Heart right ventricle (tissue), 16 donors: ENCODE measurements at regions not wholly inside any gene's neighbourhood (a gene's known extent, or its start where the extent isn't known, plus 50 kb on each side); places are given as distances from the start of the nearest gene placed in this dataset.

Experiments
- ATAC-seq, 8 donors: fragments of 200-7000 bp; cut with Tn5 transposase; one replicate each; pipeline ENCODE4 v1.9.1; 2020; ENCODE audit warnings: mild to moderate bottlenecking in 8 of 8, moderate library complexity in 8 of 8, moderate number of reproducible peaks in 1 of 8
- DNase-seq, 2 donors: peaks; one replicate each; pipeline ENCODE4 v3.0.0-alpha.2; 2020
- H3K27ac ChIP-seq, 10 donors: fragments of 200-600 bp; sonication (generic) in 2 of 10; one replicate each; pipeline versions ENCODE4 v1.5.0 to v1.8.0; 2020 to 2022; ENCODE audit warnings: mild to moderate bottlenecking in 3 of 10
- H3K27me3 ChIP-seq, 7 donors: fragments of 200-600 bp; one replicate each; pipeline ENCODE4 v1.8.0; 2021 to 2022; ENCODE audit warnings: mild to moderate bottlenecking in 2 of 7
- H3K36me3 ChIP-seq, 9 donors: fragments of 200-600 bp; sonication (generic) in 1 of 9; one replicate each; pipeline versions ENCODE4 v1.5.0 to v1.8.0; 2020 to 2022; ENCODE audit warnings: mild to moderate bottlenecking in 2 of 9
- H3K4me1 ChIP-seq, 9 donors: fragments of 200-600 bp; sonication (generic) in 1 of 9; one replicate each; pipeline versions ENCODE4 v1.5.0 to v1.8.0; 2020 to 2022; ENCODE audit warnings: mild to moderate bottlenecking in 4 of 9
- H3K4me3 ChIP-seq, 10 donors: fragments of 200-600 bp; sonication (generic) in 2 of 10; one replicate each; pipeline versions ENCODE4 v1.5.0 to v1.8.0; 2020 to 2022; ENCODE audit warnings: mild to moderate bottlenecking in 7 of 10, moderate library complexity in 2 of 10
- H3K9me3 ChIP-seq, 11 donors: fragments of 200-600 bp in 10 of 11; sonication (generic) in 2 of 11; one replicate each; pipeline versions ENCODE4 v1.5.0 to v1.8.0; 2013 to 2022; ENCODE audit warnings: mild to moderate bottlenecking in 2 of 11, control low read depth in 1 of 11, moderate library complexity in 1 of 11
- WGBS, 2 donors: extraction: QIAGEN DNeasy Blood & Tissue Kit; methylation state at CpG; one replicate each; pipeline ENCODE4 v1.1.7; 2013; ENCODE audit warnings: inconsistent platforms in 1 of 2; 5-methylcytosine and 5-hydroxymethylcytosine counted together
- intact Hi-C, 10 donors: fragments of 100-400 bp; cut with DNase I; formaldehyde crosslinking; loops; one replicate each; pipeline versions ENCODE4 v1.11.1 to v1.14.2; 2022
- TF ChIP-seq, protein P1 (sequence below), 9 donors: fragments of 200-600 bp; sonication (generic) in 2 of 9; IDR thresholded peaks; one replicate each; pipeline versions ENCODE4 v1.5.0 to v1.8.0; 2021 to 2022; ENCODE audit warnings: antibody characterized with exemption in 9 of 9, mild to moderate bottlenecking in 5 of 9, moderate library complexity in 1 of 9
- donor health status: Arrhythmogenic right ventricular cardiomyopathy.
- donor health status: ischemic (EF 13 %, LVEDD 7.1; RV severe dilation, severe dysfunction).
- donor health status: healthy with polysubstance abuse.
- donor health status: DM: no; HTN: yes; CAD: no.
- donor health status: DM: no; HTN: no; CAD: no.
- donor health status: ischemic (EF 25% LVEDD 6.9; RV normal size, moderate dysfunction).
- donor health status: ischemic (EF 25% LVEDD 5.7; RV mildly dilated, moderate dysfunction).
- donor health status: healthy.
- donor health status: DM: yes; HTN: yes; CAD: no.
- donor health status: Ischemic cardiomyopathy.
- donor health status: ischemic (EF 35%, LVEDD 5.7; RV mildly dilated, moderate dysfunction).
- donor health status: nonischemic (EF 11% LVEDD 7.7; RV severe dilation, severe dysfunction).
- donor health status: DM: yes; HTN: yes; CAD: no.
- donor health status: PGD.
- donor health status: ischemic (EF 29% LVEDD 5.4; RV normal size, mild dysfunction).
- donor health status: nonischemic (EF 23%, LVEDD 6.1; RV moderate dilation, normal function).

DNA sequence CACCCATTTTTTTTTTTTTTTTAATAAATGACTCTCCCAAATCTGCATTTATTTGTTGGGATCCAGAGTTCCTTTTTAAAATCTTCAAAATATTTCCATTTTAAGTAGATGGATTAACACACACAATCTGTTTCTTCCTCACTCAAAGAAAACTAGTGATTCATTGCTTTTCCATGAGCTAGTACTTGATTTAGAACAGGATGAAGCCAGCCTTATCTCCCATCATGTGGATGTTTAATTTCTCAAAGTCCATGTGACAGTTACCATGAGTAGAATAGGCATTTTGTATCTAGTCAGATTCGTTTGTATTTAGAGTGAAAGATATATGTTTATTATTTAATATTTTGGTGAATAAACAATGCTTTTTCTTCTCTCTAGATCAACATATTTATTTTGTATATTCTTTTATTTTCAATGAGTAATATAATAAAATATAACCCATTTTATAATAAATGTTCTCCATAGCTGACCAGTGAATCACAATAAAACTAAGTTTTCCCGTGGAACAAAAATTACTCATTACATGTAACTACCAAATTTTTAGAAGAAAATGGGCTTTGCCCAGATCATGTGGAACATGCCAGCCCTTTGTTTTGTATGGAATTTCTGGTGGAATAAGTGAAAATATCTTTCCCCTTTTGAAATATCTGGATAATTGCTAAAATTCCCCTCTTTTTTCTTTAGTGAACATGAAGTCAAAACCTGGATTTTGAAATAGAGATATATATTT is 54.9 kb upstream of the RPS23 start:
- ATAC-seq (peak in 3 of 8 donors; percentile 33 to 36 (median 35)), DNase-seq (no peak)
- TF ChIP-seq, protein P1, sequence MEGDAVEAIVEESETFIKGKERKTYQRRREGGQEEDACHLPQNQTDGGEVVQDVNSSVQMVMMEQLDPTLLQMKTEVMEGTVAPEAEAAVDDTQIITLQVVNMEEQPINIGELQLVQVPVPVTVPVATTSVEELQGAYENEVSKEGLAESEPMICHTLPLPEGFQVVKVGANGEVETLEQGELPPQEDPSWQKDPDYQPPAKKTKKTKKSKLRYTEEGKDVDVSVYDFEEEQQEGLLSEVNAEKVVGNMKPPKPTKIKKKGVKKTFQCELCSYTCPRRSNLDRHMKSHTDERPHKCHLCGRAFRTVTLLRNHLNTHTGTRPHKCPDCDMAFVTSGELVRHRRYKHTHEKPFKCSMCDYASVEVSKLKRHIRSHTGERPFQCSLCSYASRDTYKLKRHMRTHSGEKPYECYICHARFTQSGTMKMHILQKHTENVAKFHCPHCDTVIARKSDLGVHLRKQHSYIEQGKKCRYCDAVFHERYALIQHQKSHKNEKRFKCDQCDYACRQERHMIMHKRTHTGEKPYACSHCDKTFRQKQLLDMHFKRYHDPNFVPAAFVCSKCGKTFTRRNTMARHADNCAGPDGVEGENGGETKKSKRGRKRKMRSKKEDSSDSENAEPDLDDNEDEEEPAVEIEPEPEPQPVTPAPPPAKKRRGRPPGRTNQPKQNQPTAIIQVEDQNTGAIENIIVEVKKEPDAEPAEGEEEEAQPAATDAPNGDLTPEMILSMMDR (IDR thresholded peaks at IDR 0.05) = no peak
- intact Hi-C loops = no loop called here
- H3K9me3 ChIP-seq = no peaks in the 10 kb centered on the region
- H3K4me3 ChIP-seq = no peak overlapping the region
- WGBS, 2 donors = 52 to 60% methylated on average over 2 of the region's 2 CpGs
- peak overlapping the region in 7 of 10 donors; percentile 11 to 84 (median 51) for H3K27ac ChIP-seq
- no peaks in the 10 kb centered on the region for H3K27me3 ChIP-seq
- H3K4me1 ChIP-seq = peaks cover 0 to 53% (median 31%) of the 10 kb centered on the region in 9 donors
- no peaks in the 10 kb centered on the region for H3K36me3 ChIP-seq

DNA sequence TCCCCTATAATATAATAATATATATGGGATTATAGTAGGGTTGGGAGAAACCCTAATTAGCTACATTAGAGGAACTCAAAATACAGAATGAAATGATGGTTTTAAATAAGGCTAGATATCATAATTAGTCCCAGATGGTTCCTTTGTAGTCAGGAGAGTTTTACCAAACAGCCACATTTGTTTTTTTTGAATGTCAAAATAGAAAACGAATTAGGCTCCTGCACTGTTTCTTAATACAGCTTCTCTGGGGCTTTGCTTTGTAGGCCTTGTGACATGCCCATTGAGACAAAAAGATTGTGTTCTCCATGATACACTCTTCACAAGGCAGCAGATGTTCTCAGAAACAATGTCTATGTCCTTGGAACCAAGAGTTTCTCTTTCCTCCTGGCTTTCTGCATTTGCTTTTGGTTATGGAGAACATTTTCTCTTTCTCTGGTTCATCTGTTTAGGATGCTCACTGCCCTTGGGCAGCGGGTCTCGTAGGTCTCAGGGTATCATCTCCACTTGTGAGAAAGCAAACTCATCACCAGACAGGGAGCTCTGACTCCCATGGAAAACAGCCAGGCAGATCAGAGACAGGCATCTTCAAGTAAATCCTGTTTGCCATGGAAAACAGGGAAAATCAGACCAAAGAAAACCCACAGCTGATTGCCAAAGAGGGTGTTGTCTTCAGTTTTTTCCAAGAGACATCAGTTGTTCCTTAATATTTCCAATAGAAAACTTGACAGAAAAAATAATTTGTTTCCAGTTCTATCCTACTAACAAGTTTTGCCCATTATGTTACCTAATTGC is 54.1 kb upstream of the RPS23 start:
- no peak overlapping the region for H3K4me3 ChIP-seq
- WGBS, 2 donors = 72 to 75% methylated on average over 3 of the region's 3 CpGs
- H3K36me3 ChIP-seq = no peaks in the 10 kb centered on the region
- TF ChIP-seq, protein P1 (IDR thresholded peaks at IDR 0.05) = no peak
- H3K27me3 ChIP-seq = no peaks in the 10 kb centered on the region
- peaks cover 0 to 53% (median 31%) of the 10 kb centered on the region in 9 donors for H3K4me1 ChIP-seq
- H3K9me3 ChIP-seq = no peaks in the 10 kb centered on the region
- intact Hi-C loops = no loop called here
- DNase-seq (no peak), ATAC-seq (peak in 3 of 8 donors; percentile 5 to 43 (median 17))
- H3K27ac ChIP-seq = peak overlapping the region in 7 of 10 donors; percentile 11 to 84 (median 51)

DNA sequence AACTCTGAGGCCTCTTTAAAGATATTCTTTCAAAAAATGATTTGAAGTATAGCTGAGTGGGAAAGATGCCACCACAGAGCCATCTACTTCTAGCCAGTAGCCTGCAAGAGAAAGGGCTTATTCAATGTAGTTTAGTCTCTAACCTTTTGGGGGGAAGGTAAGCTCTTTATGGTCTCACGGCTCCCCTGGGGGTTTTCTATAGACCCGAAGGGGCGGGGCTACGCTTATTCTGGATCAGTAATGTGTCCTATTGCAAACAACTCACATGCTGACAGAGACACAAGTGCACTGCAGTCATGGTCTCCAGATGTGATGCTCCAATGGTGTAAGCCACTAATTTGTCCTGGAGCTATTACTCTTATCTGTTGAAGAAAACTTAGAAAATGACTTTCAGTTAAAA is 53.4 kb upstream of the RPS23 start:
- DNase-seq (no peak), ATAC-seq (no peak)
- no peaks in the 10 kb centered on the region for H3K36me3 ChIP-seq
- WGBS, 2 donors = 93 to 97% methylated on average over 4 of the region's 4 CpGs
- no peaks in the 10 kb centered on the region for H3K9me3 ChIP-seq
- no peaks in the 10 kb centered on the region for H3K27me3 ChIP-seq
- H3K27ac ChIP-seq = peak overlapping the region in 4 of 10 donors; percentile 48 to 84 (median 53)
- H3K4me1 ChIP-seq = peaks cover 0 to 53% (median 31%) of the 10 kb centered on the region in 9 donors
- TF ChIP-seq, protein P1 (IDR thresholded peaks at IDR 0.05) = no peak
- intact Hi-C loops = no loop called here
- no peak overlapping the region for H3K4me3 ChIP-seq

DNA sequence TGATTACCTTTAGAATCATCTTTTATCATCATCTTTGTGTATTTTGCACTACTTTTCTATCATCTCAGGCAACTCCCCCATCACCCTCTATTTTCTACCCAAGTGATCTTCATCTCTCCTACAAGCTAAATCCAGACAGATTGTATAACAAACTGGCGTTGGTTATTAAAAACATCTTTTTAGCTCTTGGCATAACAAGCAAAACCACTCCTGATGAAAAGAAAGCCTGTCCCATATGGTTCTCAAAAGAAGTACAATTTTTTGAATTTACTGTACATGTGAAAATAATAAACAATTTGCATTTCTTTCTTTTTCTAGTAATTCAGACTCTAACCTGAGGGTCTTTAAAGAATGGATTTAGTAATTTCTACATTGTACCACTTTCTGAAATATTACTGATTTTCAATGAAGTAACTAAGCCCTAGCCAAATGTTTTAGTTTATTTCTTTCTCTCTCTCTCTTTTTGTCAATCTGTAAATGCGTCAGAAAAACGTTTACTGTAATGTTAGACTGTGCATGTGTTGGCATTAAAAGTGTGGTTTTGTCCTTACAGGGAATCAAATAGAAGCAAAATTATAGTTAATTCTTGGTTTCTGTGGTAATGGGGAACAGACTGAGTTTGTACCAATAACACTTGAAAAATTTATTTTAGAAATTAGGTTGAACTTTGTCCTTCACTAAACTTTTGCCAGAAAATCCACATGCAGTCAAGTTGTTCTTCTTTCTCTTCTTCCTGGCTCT is 52.5 kb upstream of the RPS23 start:
- no peak for DNase-seq
- Histone ChIP-seq H3K36me3 (no peaks in the 10 kb centered on the region), H3K4me1 (peaks cover 0 to 45% (median 27%) of the 10 kb centered on the region in 9 donors), H3K27ac (peak overlapping the region in 4 of 10 donors; percentile 48 to 84 (median 53)), H3K4me3 (no peak overlapping the region), H3K27me3 (no peaks in the 10 kb centered on the region), H3K9me3 (no peaks in the 10 kb centered on the region)
- WGBS, 2 donors = 87 to 90% methylated on average over 3 of the region's 3 CpGs
- intact Hi-C loops = no loop called here
- no peak for ATAC-seq
- TF ChIP-seq, protein P1 (IDR thresholded peaks at IDR 0.05) = no peak
